ENCODE measurements at regions not wholly inside any gene's neighbourhood (a gene's known extent, or its start where the extent isn't known, plus 50 kb on each side); places are given as distances from the start of the nearest gene placed in this dataset.
"Not testable (repeated sequence)": the region's sequence is repeated elsewhere in the genome, so short reads cannot be mapped to it uniquely, and the experiment has no call there.

DNA sequence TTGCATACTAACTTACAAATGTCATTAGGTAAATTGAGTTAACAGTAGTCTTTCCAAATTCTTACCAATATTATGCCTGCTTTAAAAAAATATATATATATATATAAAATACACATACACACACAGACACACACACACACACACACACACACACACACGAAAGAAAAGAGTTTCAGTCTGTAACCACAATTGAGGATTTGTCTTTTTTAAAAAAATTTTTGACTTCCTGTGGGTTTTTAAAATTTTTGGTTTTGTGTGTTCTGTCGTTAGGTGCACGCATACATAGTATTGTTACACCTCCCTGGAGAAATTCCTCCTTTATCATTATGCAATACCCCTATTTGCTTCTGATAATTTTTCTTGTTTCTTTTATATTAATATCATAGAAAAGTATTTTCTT, 129.3 kb upstream of the LRRC61 start:
- not testable (repeated sequence) for DNase-seq (ENCODE audit: low read depth, low spot score)
